Hematopoietic multipotent progenitor cell (in vitro differentiated cells): ENCODE measurements at regions not wholly inside any gene's neighbourhood (a gene's known extent, or its start where the extent isn't known, plus 50 kb on each side); places are given as distances from the start of the nearest gene placed in this dataset.
"Not testable (repeated sequence)": the region's sequence is repeated elsewhere in the genome, so short reads cannot be mapped to it uniquely, and the experiment has no call there.

Source experiments
- DNase-seq, 3 donors: peaks; one replicate each; pipeline ENCODE4 v3.0.0-alpha.2; 2011 to 2015; ENCODE audit warnings: low read depth in 2 of 3, low spot score in 2 of 3

DNA sequence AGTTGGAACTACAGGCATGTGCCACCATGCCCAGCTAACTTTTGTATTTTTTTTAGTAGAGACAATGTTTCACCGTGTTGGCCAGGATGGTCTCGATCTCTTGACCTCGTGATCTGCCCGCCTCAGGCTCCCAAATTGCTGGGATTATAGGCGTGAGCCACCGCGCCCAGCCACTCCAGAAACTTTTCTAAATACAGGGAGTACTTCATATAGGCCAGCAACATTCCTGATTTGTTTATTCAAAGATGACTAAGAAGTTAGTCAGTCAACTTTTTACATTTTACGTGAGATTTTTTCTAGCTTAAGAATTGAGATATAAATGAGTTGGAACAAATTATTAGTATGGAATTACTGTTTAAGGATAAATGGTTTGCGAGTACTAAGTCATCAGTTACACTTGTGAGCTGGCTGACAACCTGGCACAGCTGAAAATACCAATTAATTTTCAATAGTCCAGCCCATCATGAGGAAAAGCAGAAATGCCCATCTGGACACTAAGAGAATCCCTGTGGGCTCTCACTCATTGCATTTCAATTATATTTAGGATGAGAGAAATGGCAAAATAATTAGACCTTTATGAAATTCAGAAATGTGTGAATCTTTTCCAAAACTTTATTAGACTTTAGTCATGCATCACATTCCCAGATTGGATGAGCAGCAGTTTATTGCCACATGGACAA, 430.8 kb upstream of the SPATA31A3 start:
- DNase-seq, result not testable (repeated sequence)

DNA sequence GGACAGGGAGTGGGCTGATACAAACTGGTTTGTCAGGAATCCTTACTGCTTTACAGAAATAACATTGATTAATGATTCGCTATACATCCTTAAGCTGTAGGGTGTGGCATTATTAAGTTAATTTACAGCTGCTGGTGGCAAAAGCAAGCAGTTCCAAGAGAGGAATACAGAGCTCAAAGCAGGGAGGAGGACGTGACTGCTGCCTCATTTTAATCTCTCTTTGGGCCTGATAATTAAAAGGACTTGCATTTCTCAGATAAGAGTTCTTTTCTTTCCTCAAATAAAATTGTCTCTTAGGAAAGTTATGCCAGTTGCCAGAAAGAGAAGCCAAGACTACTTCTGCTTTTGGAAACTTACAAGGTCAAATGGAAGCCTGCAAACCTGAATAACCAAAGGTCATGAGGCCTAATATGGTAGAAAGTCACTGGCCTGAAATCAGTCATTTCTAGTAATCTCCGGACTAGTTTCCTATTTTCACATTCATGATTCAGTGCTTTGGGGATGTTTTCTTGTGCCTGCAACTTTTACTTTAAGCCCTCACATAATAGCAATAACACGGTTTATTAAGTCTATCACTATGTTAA, 426.2 kb upstream of the SPATA31A3 start:
- DNase-seq, result not testable (repeated sequence)

DNA sequence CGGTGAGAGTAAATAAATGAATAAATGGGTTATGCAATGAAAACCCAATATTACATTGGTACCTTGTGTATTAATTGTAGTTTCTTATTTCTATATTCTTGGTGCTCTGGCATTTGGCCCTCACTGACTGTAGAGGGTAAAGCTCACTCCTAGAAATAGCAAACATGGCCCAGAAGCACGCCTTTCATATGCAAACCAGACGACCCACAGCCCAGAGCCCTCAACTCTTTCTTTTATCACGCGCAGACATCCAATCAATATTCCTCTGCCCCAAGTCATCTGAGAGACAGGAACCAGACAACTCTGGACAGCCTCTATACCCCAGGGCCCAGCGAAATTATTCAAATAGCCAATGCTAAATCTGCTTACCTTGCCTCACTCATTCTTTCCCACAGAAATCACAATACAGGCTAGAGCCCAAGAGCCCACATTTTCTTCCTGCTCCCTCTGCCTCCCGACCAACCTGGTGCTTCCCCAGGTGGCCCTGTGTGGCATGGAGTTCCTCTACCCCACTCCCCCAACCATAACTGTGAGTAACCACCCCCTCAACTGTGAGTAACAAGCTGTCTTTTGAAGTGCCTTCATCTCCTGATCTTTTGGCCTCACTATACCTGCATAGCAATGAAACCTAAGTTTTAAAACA, 425.1 kb upstream of the SPATA31A3 start:
- not testable (repeated sequence) for DNase-seq

DNA sequence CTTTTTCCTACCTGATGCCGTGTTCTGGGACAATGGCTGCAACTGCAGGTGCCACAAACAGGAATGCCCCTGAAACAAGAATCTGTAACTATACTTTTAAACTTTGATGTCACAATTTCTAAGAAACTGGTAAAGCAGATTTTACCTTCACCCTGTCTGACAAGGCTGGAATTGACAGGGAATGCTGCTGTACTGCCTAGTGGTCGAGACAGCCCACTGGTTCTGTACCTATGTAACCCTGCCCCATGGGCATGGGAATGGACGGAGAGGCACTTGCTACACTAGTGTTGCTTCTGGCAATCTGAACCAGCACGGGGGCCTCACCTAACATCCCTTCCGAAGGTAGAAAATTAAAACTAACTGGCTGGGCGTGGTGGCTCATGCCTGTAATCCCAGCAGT, 424.3 kb upstream of the SPATA31A3 start:
- DNase-seq, result not testable (repeated sequence)

DNA sequence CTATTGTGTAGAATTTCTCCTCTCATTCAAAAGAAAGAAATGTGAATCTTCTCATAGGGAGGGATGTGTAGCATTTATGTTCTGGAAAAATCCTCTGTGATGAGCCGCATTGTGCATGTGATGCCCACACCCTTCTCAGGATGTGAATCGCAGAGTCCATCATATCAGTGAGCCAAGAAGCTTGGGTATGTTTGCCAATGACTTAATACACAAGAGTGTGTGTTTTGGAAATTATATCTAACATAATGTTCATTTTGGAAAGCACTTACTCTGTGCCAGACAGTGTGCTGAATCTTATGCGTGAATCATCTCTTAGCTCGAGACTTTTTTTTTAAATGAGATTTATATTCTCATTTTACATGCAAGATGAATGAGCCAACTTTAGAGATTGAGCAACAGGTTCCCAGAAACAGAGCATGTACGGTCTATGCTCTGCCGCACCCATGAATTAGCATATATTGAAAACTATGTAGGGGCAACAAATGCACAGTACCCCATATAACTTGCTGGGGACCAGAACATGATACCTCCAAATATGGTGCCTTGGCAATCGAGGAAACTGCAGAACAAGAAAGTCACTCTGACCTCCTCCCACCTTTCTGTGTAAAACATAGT, 418.4 kb upstream of the SPATA31A3 start:
- not testable (repeated sequence) for DNase-seq

DNA sequence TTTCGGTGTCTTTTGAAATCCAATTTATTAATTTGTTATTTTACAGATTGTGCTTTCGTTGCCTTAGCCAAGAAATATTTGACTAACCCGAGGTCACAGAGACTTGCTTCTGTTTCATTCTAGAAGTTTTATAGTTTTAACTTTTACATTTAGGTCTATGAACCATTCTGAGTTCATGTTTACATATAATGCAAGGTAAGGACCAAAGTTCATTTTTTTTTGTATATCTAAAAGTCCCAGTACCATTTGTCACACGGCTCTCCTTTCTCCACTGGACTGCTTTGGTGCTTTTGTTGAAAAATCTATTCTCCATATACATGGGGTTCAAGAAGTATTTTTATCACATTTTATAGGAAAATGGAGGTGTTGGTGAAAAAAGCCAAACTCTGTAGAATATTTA, 411.4 kb upstream of the SPATA31A3 start:
- not testable (repeated sequence) for DNase-seq

DNA sequence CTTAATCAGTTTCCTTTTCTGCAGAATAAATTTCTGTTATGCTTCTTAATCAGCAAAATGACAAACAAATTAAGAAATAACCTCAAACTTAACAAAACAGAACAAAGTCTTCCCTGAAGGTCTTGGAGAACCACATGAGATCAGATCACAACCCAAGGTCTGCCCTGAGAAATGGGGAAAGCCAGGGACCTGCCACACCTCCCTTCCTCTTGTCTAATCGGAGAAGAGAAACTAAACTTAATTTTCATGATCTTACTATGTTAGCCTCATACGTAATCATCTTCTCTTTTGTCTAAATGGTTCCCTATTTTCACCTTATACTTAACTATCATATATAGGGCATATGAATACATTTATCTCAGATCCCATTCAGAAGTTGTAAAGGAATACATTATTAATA, 405.4 kb upstream of the SPATA31A3 start:
- DNase-seq, result not testable (repeated sequence)

DNA sequence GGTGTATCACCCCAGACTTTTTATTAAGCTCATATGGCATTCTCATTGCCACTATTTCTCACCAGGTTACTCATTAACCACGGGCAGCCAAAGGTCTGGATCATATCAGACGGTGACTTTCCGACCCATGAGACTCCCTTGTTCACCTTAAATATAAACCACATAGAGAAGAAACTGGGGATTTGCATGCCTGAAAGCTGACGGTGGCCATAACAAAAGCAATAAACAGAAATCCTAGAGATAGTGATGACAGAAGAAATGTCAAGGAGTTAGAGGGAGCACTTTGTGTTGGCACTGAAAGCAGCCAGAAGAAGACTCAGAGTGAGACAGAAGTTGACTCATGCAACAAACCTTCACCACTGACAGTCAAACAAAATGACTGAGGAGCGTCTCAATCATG, 402.4 kb upstream of the SPATA31A3 start:
- DNase-seq, result not testable (repeated sequence)

DNA sequence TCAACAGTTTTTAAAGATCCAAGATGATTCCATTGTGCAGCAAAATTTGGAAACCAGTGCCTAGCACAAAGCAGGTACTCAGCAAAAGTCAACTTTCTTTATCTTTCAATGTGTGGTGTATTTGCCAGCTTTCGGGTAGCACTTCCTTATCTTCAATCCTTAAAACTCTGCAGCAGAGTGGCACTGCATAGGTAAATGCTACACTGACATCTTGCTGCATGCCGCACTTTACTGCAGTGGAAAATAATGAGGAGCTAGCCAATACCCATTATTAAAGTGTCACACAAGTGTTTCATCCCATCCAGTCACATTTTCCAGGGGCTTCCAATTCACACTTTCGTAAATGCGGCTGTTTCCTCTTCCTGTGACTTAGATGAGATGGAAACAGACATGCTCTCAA, 401.7 kb upstream of the SPATA31A3 start:
- not testable (repeated sequence) for DNase-seq

DNA sequence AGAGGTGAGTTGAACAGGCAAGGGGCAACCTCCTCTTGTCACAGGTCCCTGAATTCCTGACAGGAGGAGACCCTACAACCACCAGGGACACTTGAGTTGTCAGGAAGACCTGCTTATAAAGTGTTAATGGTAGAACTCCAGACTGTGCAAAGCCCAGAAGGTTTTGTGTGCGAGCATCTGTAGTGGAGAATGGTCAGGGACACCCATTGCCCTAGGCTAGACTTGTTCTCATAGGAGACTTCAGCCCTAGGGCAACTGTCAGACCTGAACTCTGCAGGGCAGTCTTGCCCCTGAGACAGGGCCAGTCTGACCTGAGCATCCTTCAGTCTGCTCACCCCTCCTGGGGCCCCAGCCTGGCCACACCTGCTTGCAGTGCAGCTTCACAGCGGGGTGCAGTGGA, 377.3 kb upstream of the SPATA31A3 start:
- DNase-seq, result not testable (repeated sequence)

DNA sequence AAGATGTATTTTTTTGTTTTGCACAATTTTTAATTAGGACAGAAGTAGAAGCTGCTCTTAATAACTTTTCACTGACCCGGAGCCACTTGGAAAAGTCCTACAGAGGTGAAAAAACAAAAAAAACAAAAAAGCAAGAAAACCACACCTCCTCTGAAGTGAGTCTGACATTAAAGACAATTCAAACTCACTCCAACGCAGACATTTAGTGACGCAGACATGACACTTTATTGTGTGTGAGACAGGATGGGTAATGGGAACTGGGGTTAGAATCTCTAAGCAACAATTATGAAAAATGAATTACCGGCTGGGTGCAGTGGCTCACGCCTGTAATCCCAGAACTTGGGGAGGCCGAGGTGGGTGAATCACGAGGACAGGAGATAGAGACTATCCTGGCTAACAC, 370.0 kb upstream of the SPATA31A3 start:
- not testable (repeated sequence) for DNase-seq

DNA sequence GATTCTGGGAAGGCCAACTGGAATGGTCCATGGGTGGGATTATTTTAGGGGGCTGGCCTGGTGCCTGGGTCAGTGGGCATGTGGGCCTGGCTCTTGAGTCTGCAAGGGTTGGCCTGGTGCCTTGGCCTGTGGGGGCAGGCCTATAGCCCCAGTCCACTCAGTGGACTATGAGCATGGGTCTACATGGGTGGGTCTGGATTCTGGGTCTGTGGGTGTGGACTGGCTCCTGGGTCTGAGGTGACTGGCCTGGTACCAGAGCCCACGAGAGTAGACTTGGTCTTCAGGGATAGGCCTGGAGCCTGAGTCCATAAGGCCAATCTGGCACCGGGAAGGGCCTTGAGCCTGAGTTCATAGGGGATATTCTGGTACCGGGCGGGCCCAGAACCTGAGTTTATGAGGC, 361.6 kb upstream of the SPATA31A3 start:
- DNase-seq, result not testable (repeated sequence)

DNA sequence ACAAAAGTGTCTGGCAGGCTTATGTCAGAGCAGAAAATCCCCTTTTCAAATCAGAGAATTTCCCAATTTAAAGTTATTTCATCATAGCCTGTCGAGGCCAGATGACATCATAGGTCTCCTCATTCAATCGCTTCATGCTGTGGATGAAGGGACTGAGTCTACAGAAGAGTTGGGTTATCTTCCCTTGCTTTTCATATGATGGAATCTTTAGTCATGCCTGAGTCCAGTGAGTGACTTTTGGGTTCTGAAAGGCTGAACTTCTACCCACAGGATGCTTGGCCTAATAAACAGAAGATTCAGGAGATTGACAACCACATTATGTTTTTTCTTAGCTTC, 357.0 kb upstream of the SPATA31A3 start:
- not testable (repeated sequence) for DNase-seq

DNA sequence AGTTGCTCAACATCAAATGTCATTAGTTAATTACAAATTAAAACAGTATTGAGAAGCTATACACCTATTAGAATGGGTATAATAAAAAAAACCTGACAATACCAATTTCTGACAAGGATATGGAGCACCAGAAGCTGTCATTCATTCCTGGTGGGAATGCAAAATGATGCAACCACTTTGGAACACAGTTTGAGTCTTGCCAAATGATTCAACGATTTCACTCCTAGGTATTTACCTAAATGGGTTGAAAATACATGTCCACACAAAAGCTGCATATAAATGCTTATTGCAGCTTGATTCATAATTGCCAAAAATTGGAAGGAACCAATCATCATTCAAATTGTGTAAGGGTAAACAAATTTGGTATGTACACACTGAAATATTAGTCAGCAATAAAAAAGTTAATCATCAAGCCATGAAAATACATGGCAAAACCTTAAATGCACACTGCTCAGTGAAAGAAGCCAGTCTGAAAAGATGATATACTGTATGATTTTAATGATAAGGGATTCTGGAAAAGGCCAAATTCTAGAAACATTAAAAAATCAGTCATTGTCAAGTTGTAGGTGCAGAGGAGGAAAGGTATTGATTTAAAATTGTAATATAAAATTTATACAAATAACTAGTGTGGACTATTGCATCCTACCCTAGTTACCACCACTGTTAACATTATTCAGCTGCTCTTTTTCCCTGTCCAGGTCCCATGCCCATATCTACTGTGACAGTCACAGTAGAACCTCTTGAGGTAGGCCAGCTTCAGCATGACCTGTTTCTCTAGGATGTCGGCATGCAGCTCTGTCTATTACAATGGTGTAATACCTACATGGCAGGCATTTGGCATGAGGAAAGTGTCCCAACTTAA, 356.4 kb upstream of the SPATA31A3 start:
- not testable (repeated sequence) for DNase-seq

DNA sequence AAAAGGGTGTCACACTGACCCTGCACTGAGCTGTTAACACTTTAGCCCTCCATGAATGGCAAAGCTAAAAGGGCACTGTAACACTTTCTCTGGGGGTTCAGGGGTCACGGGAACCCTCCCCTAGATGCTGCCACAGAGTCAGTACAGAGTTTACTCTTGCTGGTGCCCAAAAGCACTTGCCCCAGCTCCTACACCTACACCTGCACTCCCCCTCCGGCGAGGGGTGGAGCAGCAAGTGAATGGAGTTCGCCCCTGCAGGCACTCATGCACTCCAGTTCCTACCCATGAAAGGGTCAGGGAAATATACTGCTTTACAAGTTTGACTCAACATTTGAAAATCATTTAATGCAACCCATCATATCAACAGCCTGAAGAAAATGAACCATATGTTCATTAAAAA, 355.7 kb upstream of the SPATA31A3 start:
- not testable (repeated sequence) for DNase-seq

DNA sequence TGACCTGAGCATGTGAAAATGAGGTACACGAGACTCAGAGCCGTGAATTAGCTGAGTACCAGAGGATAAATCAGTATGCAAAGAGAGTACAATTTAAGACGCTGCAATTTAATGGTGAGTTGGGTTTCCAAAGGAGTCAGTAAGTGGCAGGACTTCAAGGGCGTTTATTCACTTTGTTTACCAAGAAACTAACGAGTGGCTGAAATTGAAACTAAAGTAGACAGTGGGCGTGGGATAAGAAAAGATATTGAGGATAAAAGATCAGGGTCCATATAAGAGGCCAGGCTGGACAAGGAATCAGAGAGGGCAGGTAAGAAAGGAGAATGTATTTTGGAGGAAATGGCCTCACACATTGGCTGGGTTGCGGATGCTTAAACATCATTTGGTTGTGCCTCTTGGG, 346.9 kb upstream of the SPATA31A3 start:
- not testable (repeated sequence) for DNase-seq

DNA sequence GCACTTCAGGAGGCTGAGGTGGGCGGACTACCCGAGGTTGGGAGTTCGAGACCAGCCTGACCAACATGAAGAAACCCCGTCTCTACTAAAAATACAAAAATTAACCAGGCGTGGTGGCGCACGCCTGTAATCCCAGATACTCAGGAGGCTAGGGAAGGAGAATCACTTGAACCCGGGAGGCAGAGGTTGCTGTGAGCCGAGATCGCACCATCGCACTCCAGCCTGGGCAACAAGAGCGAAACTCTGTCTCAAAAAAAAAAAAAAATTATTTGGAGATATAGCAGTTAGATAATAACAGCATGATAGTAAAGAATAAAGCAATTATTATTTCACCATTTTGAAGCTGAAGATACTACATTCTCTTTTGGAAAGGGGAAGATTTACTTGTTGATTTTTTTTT, 345.9 kb upstream of the SPATA31A3 start:
- not testable (repeated sequence) for DNase-seq

DNA sequence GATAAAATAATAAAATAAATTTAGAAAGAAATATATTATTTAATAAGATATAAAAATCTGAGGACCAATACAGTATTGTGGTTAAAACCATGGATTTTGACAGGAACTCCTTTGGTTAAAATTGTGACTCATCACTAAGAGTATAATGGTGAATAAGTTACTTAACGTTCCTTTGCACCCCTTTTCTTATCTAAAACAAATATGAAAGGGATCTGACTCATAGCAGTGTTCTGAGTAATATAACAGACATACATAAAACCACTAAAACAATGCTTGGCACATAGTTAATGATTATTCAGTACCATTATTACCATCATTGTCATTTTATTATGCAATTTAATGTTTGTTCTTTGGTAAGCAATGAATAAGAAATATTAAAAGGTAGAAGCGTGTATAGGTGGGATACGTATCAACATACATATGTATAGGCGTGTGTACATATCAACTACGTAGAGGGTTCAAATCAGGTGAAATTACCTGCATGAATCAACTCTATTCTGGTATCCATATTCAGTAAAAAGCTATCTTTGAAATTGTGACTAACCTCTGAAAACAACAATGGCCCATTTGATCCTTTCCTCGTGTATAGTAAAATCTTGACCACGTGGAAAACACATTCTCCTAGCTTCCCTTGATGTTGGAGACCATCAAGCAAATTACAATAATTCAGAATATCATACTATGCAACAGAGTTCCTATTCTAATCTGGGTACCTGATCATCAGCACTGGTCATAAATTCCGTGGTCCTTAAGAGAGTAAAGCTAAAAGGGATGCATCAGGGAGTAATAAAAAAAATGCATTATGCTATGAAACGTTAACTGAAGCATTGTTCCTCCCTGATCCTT, 342.6 kb upstream of the SPATA31A3 start:
- DNase-seq, result not testable (repeated sequence)

DNA sequence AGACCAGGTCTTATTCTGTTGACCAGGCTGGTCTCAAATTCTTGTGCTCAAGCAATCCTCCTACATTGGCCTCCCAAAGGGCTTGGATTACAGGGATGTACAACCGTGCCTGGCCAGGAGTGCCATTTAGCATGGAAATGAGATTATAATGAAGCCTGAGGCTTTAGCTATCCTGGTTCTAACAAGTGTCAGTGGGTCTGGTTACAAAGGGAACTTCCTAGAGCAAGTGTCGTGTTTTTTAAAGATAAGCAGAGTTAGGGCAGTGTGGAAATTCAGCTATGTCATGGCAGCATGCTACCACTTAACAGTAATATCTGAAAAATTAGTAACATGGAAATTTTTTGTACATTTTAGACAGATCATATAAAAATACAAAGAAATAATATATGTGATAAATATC, 339.3 kb upstream of the SPATA31A3 start:
- DNase-seq, result not testable (repeated sequence)

DNA sequence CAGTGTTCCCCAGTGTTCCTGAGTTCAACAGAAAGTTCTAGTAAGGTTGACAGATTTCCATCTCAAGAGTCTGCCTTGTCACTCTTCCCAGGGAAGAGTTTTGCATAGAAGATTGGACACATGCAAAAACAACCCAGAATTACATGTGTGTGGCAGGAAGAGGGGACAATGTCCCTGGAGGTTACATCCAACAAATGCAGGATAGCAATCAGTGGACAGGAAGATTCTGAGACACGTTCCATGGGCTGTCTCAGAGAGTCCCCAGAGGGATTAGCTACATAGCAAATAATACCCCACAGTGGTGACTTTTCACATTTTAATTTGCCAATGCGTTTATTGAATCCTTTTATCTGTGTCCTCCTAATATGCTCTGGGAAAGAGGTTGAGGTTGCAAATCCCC, 321.1 kb upstream of the SPATA31A3 start:
- DNase-seq, result not testable (repeated sequence)
